ENCODE measurements at regions not wholly inside any gene's neighbourhood (a gene's known extent, or its start where the extent isn't known, plus 50 kb on each side); places are given as distances from the start of the nearest gene placed in this dataset.

- DNase-seq (ENCODE audit: low read depth), result no peak
These were observed 118.2 kb downstream of the HSD17B3 start for GRCh38 chr9:96183751-96184150.

- no peak for DNase-seq (ENCODE audit: low read depth)
These were observed 123.8 kb downstream of the HSD17B3 start for GRCh38 chr9:96178153-96178552.

- DNase-seq (ENCODE audit: low read depth), result no peak
These were observed 124.3 kb downstream of the HSD17B3 start for GRCh38 chr9:96177719-96178028.

- DNase-seq (ENCODE audit: low read depth), result no peak
These were observed 124.8 kb downstream of the HSD17B3 start for GRCh38 chr9:96177005-96177718.

- DNase-seq (ENCODE audit: low read depth), result no peak
These were observed 126.2 kb downstream of the HSD17B3 start for GRCh38 chr9:96175796-96176195.

- no peak for DNase-seq (ENCODE audit: low read depth)
These were observed 127.0 kb downstream of the HSD17B3 start for GRCh38 chr9:96175001-96175400.

- DNase-seq (ENCODE audit: low read depth), result no peak
These were observed 127.6 kb downstream of the HSD17B3 start for GRCh38 chr9:96174371-96174770.

GRCh38 chr9:96173640-96174039, 128.3 kb downstream of the HSD17B3 start:
- DNase-seq (ENCODE audit: low read depth), result no peak

- no peak for DNase-seq (ENCODE audit: low read depth)
These were observed 129.2 kb downstream of the HSD17B3 start for GRCh38 chr9:96172797-96173196.

- no peak for DNase-seq (ENCODE audit: low read depth)
These were observed 130.2 kb downstream of the HSD17B3 start for GRCh38 chr9:96171728-96172127.

- no peak for DNase-seq (ENCODE audit: low read depth)
These were observed 132.1 kb downstream of the HSD17B3 start for GRCh38 chr9:96169901-96170300.

- DNase-seq (ENCODE audit: low read depth), result no peak
These were observed 132.5 kb downstream of the HSD17B3 start for GRCh38 chr9:96169484-96169883.

GRCh38 chr9:96168882-96169281, 133.1 kb downstream of the HSD17B3 start:
- DNase-seq (ENCODE audit: low read depth), result no peak

- DNase-seq (ENCODE audit: low read depth), result no peak
These were observed 135.0 kb downstream of the HSD17B3 start for GRCh38 chr9:96167011-96167410.

- DNase-seq (ENCODE audit: low read depth), result no peak
These were observed 137.7 kb downstream of the HSD17B3 start for GRCh38 chr9:96164268-96164683.

- no peak for DNase-seq (ENCODE audit: low read depth)
These were observed 138.3 kb downstream of the HSD17B3 start for GRCh38 chr9:96163712-96164111.

- DNase-seq (ENCODE audit: low read depth), result no peak
These were observed 138.8 kb downstream of the HSD17B3 start for GRCh38 chr9:96163161-96163560.

- no peak for DNase-seq (ENCODE audit: low read depth)
These were observed 140.2 kb downstream of the HSD17B3 start for GRCh38 chr9:96161819-96162218.

- DNase-seq (ENCODE audit: low read depth), result no peak
These were observed 141.1 kb downstream of the HSD17B3 start for GRCh38 chr9:96160866-96161265.

GRCh38 chr9:96160168-96160567, 141.8 kb downstream of the HSD17B3 start:
- DNase-seq (ENCODE audit: low read depth), result no peak

- no peak for DNase-seq (ENCODE audit: low read depth)
These were observed 142.4 kb downstream of the HSD17B3 start for GRCh38 chr9:96159596-96159995.

- no peak for DNase-seq (ENCODE audit: low read depth)
These were observed 142.9 kb downstream of the HSD17B3 start for GRCh38 chr9:96158909-96159575.

- DNase-seq (ENCODE audit: low read depth), result no peak
These were observed 143.8 kb downstream of the HSD17B3 start for GRCh38 chr9:96158147-96158546.

- DNase-seq (ENCODE audit: low read depth), result no peak
These were observed 144.3 kb downstream of the HSD17B3 start for GRCh38 chr9:96157675-96158074.
